IMR-90 (cell line): ENCODE measurements at regions not wholly inside any gene's neighbourhood (a gene's known extent, or its start where the extent isn't known, plus 50 kb on each side); places are given as distances from the start of the nearest gene placed in this dataset.

Source experiments
- ATAC-seq: fragments of 200-7000 bp; cut with Tn5 transposase; 2 replicates; pipeline ENCODE4 v1.9.1; 2020; ENCODE audit warnings: low read depth, mild to moderate bottlenecking, moderate library complexity
- BruUV-seq: library from RNA; stranded (reverse); fragments of 400-500 nt; replicated peaks from 2 replicates; lab custom pipeline; 2021; lab: Mats Ljungman, UMichigan
- CTCF ChIA-PET: fragments of 300-600 bp; formaldehyde crosslinking; extraction: SDS; loops from one replicate; lab custom pipeline; 2021; ENCODE audit warnings: antibody characterized with exemption; lab: Yijun Ruan, JAX
- POLR2A ChIA-PET: fragments of 300-600 bp; sonication (Branson Sonifier 250); formaldehyde crosslinking; loops from one replicate; lab custom pipeline; 2022; ENCODE audit warnings: antibody characterized with exemption; ENCODE audit not compliant: unreplicated experiment; lab: Charles Lee
- DNase-seq: peaks from one replicate; pipeline ENCODE4 v3.0.0; 2013
- H2AFZ ChIP-seq: replicated peaks from 2 replicates; pipeline ENCODE3; 2013; ENCODE audit warnings: low read length, mild to moderate bottlenecking; ENCODE audit not compliant: poor library complexity
- H2AK5ac ChIP-seq: 2 replicates; pipeline ENCODE4 v1.6.1; 2013; ENCODE audit warnings: low read depth, low read length, inconsistent platforms
- H2AK9ac ChIP-seq: replicated peaks from 2 replicates; pipeline ENCODE3; 2013; ENCODE audit warnings: mild to moderate bottlenecking, low read depth, low read length, moderate library complexity; ENCODE audit not compliant: poor library complexity
- H2BK120ac ChIP-seq: 2 replicates; pipeline ENCODE4 v1.6.1; 2013; ENCODE audit warnings: low read depth, low read length, inconsistent platforms
- H2BK15ac ChIP-seq: 3 replicates; pipeline ENCODE4 v1.6.1; 2013; ENCODE audit warnings: low read depth, low read length, inconsistent platforms
- H2BK20ac ChIP-seq: 2 replicates; pipeline ENCODE4 v1.6.1; 2013; ENCODE audit warnings: low read depth, mild to moderate bottlenecking, inconsistent platforms, low read length, moderate library complexity
- H2BK5ac ChIP-seq: 2 replicates; pipeline ENCODE4 v1.6.1; 2013; ENCODE audit warnings: mild to moderate bottlenecking, low read depth, low read length, inconsistent platforms; ENCODE audit not compliant: poor library complexity, severe bottlenecking
- H3K14ac ChIP-seq: replicated peaks from 2 replicates; pipeline ENCODE4 v1.6.1; 2013; ENCODE audit warnings: low read depth, low read length, inconsistent platforms
- H3K18ac ChIP-seq: 2 replicates; pipeline ENCODE4 v1.6.1; 2013; ENCODE audit warnings: low read depth, low read length, control low read depth
- H3K23ac ChIP-seq: 2 replicates; pipeline ENCODE4 v1.6.1; 2013; ENCODE audit warnings: low read depth, low read length, inconsistent platforms
- H3K27ac ChIP-seq: 2 replicates; pipeline ENCODE4 v1.5.1; 2013; ENCODE audit warnings: mild to moderate bottlenecking, control low read depth, low read length; ENCODE audit not compliant: insufficient read depth
- H3K27me3 ChIP-seq: 2 replicates; pipeline ENCODE4 v1.6.1; 2013; ENCODE audit warnings: low read length; ENCODE audit not compliant: control insufficient read depth, insufficient read depth
- H3K36me3 ChIP-seq: 2 replicates; pipeline ENCODE4 v1.6.1; 2013; ENCODE audit warnings: low read length, mixed read lengths; ENCODE audit not compliant: control insufficient read depth, insufficient read depth
- H3K4ac ChIP-seq: 2 replicates; pipeline ENCODE4 v1.6.1; 2013; ENCODE audit warnings: low read depth, low read length, inconsistent platforms
- H3K4me1 ChIP-seq: 2 replicates; pipeline ENCODE4 v1.6.1; 2013; ENCODE audit warnings: low read length, mixed read lengths; ENCODE audit not compliant: control insufficient read depth, insufficient read depth
- H3K4me2 ChIP-seq: 2 replicates; pipeline ENCODE4 v1.6.1; 2013; ENCODE audit warnings: low read depth, mild to moderate bottlenecking, control low read depth, low read length, moderate library complexity
- H3K4me3 ChIP-seq: 2 replicates; pipeline ENCODE4 v1.5.1; 2013; ENCODE audit warnings: low read depth, mild to moderate bottlenecking, control low read depth, low read length, moderate library complexity; ENCODE audit not compliant: insufficient read depth
- H3K56ac ChIP-seq: 2 replicates; pipeline ENCODE4 v1.6.1; 2013; ENCODE audit warnings: low read length, inconsistent platforms; ENCODE audit not compliant: insufficient read depth; ENCODE audit errors: extremely low read depth
- H3K79me1 ChIP-seq, 2 experiments: 2 replicates each; pipeline ENCODE4 v1.6.1; 2013; ENCODE audit warnings: low read length in 2 of 2, inconsistent platforms in 1 of 2, low read depth in 1 of 2
- H3K9ac ChIP-seq: 2 replicates; pipeline ENCODE4 v1.6.1; 2013; ENCODE audit warnings: low read depth, low read length, control low read depth
- H3K9me1 ChIP-seq: 2 replicates; pipeline ENCODE4 v1.6.1; 2013; ENCODE audit warnings: low read length, inconsistent platforms; ENCODE audit not compliant: insufficient read depth
- H3K9me3 ChIP-seq: 2 replicates; pipeline ENCODE4 v1.6.1; 2013; ENCODE audit warnings: low read length; ENCODE audit not compliant: control insufficient read depth, insufficient read depth
- H4K20me1 ChIP-seq: 2 replicates; pipeline ENCODE4 v1.6.1; 2013; ENCODE audit warnings: low read length, inconsistent platforms; ENCODE audit not compliant: insufficient read depth
- H4K5ac ChIP-seq: 2 replicates; pipeline ENCODE4 v1.6.1; 2013; ENCODE audit warnings: mild to moderate bottlenecking, low read depth, low read length, control low read depth
- H4K8ac ChIP-seq, 2 experiments: 2 replicates each; pipeline ENCODE4 v1.6.1; 2013; ENCODE audit warnings: low read depth in 2 of 2, low read length in 2 of 2, control low read depth in 1 of 2, inconsistent platforms in 1 of 2
- H4K91ac ChIP-seq: 2 replicates; pipeline ENCODE4 v1.6.1; 2013; ENCODE audit warnings: low read depth, low read length, inconsistent platforms; ENCODE audit not compliant: insufficient read depth
- CEBPB ChIP-seq: IDR thresholded peaks from 2 replicates; pipeline ENCODE4 v1.6.1; 2012; ENCODE audit warnings: low read depth, low read length, improper control_type of control experiment
- FOS ChIP-seq: fragments of 150-350 bp; IDR thresholded peaks from 2 replicates; pipeline ENCODE4 v1.6.1; 2016; ENCODE audit warnings: low read depth, low read length
- MXI1 ChIP-seq: IDR thresholded peaks from 2 replicates; pipeline ENCODE4 v1.6.1; 2012; ENCODE audit warnings: low read depth, mild to moderate bottlenecking, low read length, moderate library complexity, borderline replicate concordance
- NFE2L2 ChIP-seq: fragments of 150-350 bp; IDR thresholded peaks from 2 replicates; pipeline ENCODE4 v1.6.1; 2016; ENCODE audit warnings: low read depth, mild to moderate bottlenecking, low read length
- RFX5 ChIP-seq: IDR thresholded peaks from 2 replicates; pipeline ENCODE4 v1.8.0; 2012; ENCODE audit warnings: low read depth, mild to moderate bottlenecking, low read length, moderate library complexity
- SMC3 ChIP-seq: fragments of 150-350 bp; IDR thresholded peaks from 2 replicates; pipeline ENCODE4 v1.6.1; 2016; ENCODE audit warnings: low read depth, mild to moderate bottlenecking, antibody characterized with exemption, low read length, moderate library complexity
- WGBS, 2 experiments: methylation state at CpG; one replicate each; pipeline versions ENCODE4 v1.1.5 to v1.1.7; 2013; ENCODE audit warnings: missing lambda C conversion rate in 2 of 2; ENCODE audit not compliant: insufficient read length in 1 of 2; ENCODE audit errors: extremely low coverage in 2 of 2; 5-methylcytosine and 5-hydroxymethylcytosine counted together
- dilution Hi-C: fragments of 300-500 bp; cut with HindIII; formaldehyde crosslinking; loops from one replicate; pipeline ENCODE4 v1.14.3; 2018; ENCODE audit warnings: low sequenced_read_pairs; ENCODE audit not compliant: unreplicated experiment
- in situ Hi-C: fragments of 300-500 bp; cut with MboI; formaldehyde crosslinking; loops from 3 replicates; pipeline ENCODE4 v1.14.3; 2019; ENCODE audit warnings: low sequenced_read_pairs, inconsistent platforms, mixed read lengths
- intact Hi-C: fragments of 100-400 bp; cut with micrococcal nuclease; formaldehyde crosslinking; loops from 2 replicates; pipeline ENCODE4 v1.10.0; 2022
- TF ChIP-seq, protein P1 (sequence below): fragments of 150-350 bp; IDR thresholded peaks from 2 replicates; pipeline ENCODE4 v1.6.1; 2016; ENCODE audit warnings: low read depth, mild to moderate bottlenecking, low read length, moderate library complexity, borderline replicate concordance

- Histone ChIP-seq H3K9me3 (peaks cover 5% of the 10 kb centered on the region; the same call in 1 of the 2 replicates), H2BK20ac (no peak overlapping the region), H2BK15ac (no peak overlapping the region), H3K36me3 (no peaks in the 10 kb centered on the region), H2BK120ac (no peak overlapping the region), H3K9me1 (no peaks in the 10 kb centered on the region), H3K14ac (no peak overlapping the region), H3K18ac (no peak overlapping the region), H4K8ac (no peak overlapping the region), H3K79me1 (no peaks in the 10 kb centered on the region), H3K4me2 (no peak overlapping the region), H4K5ac (no peak overlapping the region), H2AK9ac (no peak overlapping the region), H4K91ac (no peak overlapping the region), H3K4ac (no peak overlapping the region), H3K4me3 (no peak overlapping the region), H3K27me3 (no peaks in the 10 kb centered on the region), H2AK5ac (no peak overlapping the region), H3K27ac (no peak overlapping the region), H3K4me1 (no peaks in the 10 kb centered on the region), H3K23ac (no peak overlapping the region), H2AFZ (no peak overlapping the region), H2BK5ac (no peak overlapping the region), H3K9ac (no peak overlapping the region), H3K56ac (no peak overlapping the region), H4K20me1 (no peaks in the 10 kb centered on the region)
- POLR2A ChIA-PET = no interaction called here
- BruUV-seq = no TSS peak
- TF ChIP-seq FOS (no peak), MXI1 (no peak), SMC3 (no peak), CEBPB (no peak), NFE2L2 (no peak), RFX5 (no peak)
- TF ChIP-seq, protein P1, sequence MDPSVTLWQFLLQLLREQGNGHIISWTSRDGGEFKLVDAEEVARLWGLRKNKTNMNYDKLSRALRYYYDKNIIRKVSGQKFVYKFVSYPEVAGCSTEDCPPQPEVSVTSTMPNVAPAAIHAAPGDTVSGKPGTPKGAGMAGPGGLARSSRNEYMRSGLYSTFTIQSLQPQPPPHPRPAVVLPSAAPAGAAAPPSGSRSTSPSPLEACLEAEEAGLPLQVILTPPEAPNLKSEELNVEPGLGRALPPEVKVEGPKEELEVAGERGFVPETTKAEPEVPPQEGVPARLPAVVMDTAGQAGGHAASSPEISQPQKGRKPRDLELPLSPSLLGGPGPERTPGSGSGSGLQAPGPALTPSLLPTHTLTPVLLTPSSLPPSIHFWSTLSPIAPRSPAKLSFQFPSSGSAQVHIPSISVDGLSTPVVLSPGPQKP = no peak
- ATAC-seq (no peak), DNase-seq (no peak)
- in situ Hi-C loops = no loop called here
- no CpG with 5 or more reads among the region's 2 CpGs for WGBS, 2 experiments
- intact Hi-C loops = no loop called here
- dilution Hi-C loops = no loop called here
- CTCF ChIA-PET = no interaction called here
These were observed 219.3 kb upstream of the GRIN3A start for GRCh38 chr9:101957705-101958104.
